CD4-positive, alpha-beta T cell treated with Interleukin-6 at 100 ng/mL for 8 hours (primary cell): ENCODE measurements at regions not wholly inside any gene's neighbourhood (a gene's known extent, or its start where the extent isn't known, plus 50 kb on each side); places are given as distances from the start of the nearest gene placed in this dataset.
A peak's percentile ranks its signal among the peaks of the same experiment; 100 is the strongest.

Source experiments
- DNase-seq: peaks from one replicate; pipeline ENCODE4 v3.0.0-alpha.2; 2020; ENCODE audit warnings: mixed read lengths, low spot score

DNA sequence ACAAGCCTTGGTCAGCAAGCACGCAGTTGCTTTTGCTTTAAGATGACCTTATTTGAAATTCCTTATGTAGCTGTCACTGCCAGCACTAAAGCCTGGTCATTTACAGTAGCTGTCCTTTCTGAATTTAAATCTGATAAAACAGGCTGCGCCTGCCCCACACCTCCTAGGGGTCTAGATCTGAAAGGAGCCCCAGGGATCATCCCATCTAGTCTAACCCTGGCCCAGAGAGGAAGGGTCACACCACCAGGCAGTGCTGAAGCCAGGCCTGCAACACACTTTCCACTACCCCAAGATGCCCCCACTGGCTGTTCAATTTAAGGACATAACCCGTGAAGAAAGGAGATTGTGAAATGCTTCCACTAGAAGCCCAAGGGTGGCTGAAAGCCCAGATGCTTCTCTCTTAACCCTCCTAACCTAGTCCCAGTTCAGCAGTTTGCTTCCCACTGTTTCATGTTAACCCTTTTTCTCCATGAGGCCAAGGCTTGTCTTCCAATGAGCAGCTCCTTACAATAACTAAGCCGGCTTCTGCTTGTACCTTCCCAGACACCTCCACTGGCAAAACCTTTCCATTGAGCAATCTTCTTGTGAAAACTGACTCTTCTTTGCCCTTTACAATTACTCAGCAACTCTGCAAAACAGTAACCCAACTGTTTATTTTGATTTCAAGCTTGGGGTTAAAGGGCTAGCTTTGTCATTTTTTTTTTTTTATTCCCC, 198.9 kb upstream of the LPP start:
- no peak for DNase-seq

DNA sequence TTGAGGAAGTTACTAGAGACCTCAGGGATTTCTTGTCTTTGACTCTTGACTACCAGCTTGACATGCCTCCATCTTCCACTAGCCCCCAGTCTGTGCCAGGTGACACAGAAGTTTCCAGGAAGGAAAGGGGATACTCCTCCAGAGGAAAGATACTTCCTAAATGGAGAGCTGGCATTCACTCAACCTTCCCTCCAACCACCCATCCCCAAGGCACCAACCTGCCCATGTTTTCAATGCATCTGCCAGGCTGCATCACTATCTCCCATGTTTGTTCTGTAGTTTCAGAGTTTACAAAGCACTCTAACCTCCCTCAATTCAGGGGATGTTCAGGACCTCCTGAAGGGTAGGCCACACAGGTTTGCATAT, 198.4 kb upstream of the LPP start:
- DNase-seq = no peak

DNA sequence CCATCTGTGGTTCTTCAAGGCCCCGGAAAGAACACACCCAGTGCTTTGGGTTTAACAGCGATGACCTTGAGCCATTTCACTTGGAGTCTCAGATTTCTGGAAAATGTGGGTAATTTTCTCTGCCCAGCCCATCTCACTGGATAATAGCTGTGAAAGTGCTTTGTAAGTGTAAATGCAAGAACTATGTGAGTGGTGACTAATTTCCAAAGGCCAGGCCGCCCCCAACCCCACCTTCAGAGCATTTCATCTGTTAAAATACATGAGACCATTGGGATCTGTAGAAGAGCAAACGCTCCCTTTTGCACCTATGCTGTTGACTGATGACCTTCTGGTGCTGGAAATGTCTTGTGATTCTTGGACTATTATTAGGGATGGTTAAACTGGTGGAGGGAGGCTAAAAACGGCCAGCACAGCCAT, 196.8 kb upstream of the LPP start:
- DNase-seq = no peak

DNA sequence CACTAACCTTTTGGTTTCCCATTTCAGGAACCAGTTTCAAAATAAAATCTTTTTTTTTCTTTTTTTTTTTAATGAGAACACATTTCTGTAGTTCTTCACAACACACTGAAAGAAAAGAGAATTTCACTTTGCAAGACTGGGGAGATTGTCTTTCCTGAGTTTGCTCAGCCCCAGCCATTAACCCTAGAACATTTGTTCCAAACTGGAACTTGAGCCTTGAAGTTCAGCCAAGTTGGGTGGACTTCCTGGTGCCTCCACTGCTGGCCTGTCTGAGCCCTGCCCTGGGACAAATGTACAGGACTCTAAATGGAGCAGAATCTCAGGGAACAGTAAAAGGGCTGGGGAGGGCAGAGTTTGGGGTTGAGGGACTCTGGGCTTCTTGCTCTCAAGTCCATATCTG, 196.4 kb upstream of the LPP start:
- DNase-seq = no peak

DNA sequence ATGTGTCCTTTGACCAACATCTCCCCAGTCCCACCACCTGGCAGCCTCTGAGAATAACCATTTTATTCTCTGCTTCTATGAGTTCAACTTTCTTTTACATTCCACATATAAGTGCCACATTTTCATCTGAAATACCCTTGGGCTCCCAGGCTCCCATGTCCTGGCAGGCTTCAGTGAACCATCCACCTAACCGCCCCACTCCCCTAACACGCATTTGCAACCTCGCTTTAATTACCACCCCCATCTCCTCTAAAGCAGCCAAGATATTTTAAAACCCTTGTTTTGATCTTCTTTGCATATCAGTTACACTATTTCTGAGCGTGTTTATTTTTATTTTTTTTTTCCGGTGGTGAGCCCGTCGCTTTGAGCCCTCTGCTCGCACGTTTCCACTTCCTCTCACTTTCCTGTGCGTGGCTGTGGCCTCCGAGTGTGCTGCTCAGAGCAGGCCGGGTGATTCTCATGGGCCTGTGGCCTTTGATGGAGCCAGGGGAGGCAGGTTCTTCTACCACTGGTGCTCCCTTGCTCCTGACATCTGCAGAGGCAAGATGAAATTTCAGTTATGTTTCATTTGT, 195.4 kb upstream of the LPP start:
- peak; percentile 61 for DNase-seq

DNA sequence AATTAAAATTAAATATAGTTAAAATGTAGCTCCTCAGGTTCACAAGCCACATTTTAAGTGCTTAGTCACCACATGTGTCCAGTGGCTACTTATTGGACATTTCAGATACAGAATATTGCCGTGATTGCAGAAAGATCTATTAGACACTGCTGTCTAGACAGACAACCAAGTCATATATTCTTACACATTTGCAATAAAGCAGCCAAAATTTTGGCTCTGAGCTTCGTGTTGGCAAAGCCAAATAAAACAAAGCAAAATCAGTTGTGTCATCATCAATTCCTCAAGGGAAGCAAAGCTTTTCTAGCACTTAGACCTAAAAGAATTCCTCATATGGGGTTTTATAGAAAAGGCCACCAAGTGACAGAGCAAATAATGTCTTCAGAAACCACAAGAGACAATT, 193.1 kb upstream of the LPP start:
- no peak for DNase-seq

DNA sequence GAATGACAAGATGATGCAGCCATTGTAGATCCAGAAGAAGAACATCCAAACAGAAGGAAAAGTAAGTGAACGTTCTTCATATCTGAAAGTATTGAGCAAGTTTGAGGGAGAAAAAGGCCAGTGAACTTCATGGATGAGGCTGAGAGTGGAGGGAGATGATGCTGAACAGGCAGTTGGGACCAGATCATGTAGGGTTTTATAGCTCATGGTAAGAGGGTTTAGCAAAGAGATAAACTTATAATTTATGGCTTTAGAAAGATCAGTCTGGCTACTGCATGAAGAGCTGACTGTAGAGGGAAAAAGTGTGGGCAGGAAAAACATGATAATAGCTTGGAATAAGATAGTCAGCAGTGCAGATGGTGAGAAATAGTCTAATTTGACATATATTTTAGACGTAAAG, 192.6 kb upstream of the LPP start:
- no peak for DNase-seq

DNA sequence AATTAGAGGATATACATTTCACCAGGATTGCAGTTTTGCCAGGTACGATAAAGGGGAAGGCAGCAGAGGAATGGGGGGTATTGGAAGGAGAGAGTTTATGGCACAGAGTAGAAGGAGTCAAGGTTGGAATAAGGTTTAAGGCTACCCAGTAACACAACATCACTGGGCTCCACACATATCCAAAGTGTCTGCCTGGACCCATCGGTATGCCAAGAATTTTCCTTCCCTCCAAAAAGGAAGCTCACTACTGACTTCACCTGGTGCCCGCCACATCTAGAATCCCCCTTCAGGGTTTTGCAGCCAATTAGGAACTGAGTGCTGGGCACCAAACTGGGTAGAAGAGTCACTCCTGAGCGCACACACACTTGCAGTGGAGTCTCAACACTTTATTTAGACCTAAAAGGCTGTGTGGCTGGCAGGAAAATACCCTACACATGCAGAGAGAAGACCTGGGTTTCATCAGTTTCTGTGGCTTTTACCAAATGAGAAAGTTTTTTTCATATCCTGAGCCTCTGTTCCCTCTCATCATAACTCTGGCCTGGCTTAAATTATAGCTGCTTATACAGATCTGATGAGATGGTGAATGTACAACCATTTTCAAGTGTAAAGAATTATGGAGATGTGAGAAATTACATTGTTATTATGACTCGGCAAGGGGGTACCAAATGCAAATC, 190.8 kb upstream of the LPP start:
- DNase-seq = no peak

DNA sequence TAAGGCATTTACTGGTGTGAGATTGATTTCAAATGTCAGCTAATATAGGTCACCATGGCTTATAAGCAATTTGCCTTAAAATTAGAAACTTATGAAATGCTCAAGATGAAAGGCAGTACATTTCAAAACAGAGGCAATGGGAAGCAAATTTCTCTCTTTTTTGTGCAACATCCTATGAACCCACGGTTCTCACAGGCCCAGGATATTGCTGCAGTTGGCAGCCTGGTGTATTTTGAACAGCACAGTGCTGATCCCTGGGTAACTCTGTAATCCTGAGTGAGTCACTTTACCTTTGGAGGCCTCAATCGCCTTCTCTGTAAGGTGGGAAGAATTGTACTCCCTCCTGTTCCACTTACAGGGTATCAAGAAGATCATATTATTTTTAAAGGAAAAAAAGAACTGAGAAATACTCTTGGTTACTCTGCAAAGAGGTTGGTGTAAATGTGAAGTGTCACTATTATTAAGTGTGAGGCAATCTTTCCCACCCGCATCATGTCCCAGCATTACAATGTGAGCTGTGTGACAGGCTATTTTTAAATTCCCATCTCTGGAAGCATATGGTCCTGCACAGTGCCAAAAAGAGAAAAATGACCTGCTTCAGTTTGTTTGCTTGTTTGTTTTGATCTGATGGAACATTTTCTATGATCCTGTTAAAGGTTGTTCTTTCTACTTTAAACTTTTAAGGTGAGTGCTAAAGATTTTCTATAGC, 190.1 kb upstream of the LPP start:
- no peak for DNase-seq

DNA sequence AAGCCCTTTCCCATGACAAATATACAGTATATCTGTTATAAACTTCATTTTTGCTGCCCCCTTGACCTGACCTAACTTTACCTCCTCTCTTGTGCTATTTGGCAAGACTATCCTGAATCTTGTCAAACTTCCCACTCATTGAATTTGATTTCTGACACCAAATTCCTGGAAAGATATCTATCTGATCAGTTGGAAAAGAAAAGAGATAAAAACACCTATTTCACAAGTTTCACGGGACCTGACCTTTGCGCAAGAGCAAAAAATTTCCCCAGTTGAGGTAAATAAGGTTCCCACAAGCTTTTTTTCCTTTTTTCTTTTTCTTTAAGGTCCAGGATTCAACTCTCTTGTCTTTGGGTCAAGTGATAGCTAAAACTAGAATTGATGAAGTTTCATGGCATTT, 189.2 kb upstream of the LPP start:
- no peak for DNase-seq

DNA sequence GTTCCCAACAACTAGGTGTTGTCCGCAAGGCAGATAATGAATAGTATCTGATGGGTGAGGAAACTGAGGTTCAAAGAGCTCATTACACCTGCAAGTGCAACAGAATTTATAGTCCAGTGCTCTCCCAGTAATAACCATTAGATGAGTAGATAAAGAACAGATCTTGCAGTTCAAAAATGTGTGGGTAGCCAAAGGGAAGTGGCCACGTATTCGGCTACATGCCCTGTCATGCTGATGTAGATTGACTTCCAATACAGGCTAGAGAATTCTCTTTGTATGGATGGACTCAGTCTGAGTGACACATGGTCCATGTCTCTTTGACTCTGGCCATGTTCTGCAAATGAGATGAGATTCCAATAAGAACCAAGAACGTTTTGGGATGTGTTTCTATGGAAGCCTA, 187.9 kb upstream of the LPP start:
- DNase-seq = no peak

DNA sequence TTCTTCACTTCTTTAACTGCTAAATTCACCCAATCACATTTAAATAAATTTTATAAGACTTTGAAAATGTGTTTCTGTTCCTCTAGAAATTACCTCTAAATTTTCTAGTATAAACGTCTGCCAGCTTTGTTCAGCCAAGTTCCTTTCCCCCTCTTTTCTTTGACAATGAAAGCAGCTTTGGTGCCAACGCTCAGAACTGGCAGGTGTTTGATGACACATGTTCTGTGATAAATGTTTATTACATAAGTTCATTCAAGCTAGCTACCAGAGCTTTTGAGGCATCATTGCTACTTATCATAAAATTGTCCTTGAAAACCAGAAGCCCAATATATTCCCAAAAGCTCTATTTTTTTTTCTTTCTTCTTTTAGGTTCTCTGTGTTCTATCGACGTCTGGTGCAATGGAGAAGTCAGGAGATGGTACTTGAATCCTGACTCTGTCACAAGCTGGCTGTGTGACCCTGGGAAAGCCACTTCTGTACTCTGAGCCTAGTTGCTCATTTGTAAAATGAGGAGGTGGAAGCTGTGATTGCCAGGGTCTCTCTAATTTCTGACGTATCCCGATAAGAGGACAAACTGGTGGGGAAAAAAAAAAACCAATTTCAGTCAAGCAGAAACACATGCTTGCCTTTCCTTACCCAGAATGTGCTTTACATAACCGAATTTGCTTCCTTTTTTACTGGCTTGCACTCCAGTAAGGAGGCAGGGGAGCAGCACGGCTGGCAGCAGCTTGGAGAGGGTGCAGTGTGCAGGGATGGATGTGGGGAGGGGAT, 187.1 kb upstream of the LPP start:
- no peak for DNase-seq

DNA sequence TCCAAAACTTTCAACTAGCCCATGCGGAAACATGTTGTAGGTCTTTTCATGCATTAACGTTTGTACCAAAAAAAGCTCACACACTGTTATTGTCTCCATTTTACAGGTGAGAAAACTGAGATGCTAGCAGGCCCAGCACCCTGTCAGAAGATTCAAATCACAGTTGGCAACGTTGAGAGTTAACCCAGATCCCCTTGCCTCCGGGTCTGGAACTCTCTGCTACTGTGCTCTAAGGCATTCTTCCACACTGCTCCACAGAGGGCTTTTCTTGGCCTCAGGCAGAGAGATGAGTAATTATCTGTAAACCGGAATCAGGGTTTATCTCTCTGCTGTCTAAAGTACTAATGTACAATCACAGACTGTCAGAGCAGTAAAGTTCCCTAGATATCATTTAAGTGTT, 186.0 kb upstream of the LPP start:
- DNase-seq = no peak

DNA sequence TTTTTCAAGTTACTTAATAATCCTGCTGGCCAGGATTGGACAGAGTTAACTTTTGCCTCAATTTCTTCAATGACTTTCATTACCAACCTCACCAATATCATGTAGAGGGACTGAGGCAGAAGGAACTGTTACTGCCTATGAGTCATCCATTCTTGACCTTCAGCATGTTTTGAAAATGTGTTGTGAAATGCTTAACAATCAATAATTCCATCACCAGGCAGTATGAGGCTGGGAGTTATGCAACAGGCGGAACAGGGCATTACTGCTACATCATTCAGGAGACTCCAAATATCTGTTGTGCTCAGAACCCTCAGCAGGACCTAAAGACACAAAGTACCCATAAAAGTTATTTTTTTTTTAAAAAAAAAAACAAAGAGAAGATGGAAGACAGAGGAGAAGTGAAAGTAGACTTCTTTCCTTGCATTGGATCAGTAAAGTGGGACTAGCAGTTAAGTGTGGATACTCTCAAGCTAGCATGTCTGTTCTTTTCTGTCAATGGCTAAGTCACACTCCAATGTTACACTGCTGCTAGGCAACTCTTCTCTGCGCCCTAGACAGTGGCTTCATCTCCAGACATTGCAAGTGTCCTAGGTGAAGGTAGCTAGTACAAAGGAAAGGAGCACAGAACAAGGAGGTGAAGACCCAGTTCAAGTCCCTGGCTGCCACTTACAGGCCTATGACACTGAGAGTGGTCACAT, 184.9 kb upstream of the LPP start:
- no peak for DNase-seq

DNA sequence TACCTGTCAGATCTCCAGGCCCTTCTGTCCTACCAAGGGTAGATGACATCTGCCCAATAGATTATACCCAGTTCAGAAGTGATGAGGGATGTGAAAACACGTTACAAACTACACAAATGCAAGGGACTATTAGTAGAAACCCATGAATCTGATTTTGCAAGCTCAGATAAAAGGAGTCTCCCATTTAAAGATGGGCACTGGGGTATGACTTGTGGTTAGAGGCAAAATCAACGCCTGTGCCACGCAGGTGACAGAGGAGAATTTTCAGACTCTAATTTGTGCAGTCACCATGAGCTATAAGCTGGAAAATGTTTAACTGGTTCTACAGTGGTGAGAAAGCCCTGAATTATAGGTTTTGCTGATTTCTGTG, 184.4 kb upstream of the LPP start:
- DNase-seq = no peak

DNA sequence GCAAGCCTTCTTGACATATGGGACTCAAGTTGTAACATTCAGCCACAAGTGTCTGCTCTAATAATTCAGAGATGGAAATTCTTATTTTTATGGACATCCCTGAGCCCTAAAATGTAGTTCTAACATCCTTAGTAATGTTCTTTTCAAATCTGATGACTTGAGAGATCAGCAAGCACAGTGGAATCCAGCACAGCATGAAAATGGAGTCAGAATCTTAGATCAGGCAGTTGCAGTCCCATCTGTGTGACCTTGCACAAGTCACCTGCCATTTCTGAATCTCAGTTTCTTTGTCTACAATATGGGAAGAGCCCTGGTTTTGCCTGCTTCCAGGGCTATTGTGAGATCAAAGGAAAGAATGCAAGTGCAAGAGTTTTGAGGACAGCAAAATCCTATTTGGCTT, 183.9 kb upstream of the LPP start:
- DNase-seq = no peak

DNA sequence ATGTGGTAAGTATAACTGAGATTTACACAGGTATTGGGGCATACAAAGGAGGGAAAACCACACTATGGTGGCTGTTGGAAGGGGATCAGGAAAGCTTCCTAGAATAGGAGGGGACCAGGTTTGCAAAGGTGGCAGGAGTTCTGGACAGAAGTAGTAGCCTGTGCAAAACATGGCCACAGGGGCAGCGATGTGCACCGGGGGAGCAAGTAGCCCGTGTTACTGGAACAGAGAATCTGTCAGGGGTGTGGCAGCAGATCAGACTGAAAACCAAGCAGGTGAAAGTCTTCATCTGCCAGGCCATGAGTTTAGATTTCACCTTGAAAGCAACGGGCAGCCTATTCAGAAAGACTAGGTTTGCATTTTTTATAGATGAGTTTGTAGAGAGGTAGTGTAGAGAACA, 182.3 kb upstream of the LPP start:
- no peak for DNase-seq

DNA sequence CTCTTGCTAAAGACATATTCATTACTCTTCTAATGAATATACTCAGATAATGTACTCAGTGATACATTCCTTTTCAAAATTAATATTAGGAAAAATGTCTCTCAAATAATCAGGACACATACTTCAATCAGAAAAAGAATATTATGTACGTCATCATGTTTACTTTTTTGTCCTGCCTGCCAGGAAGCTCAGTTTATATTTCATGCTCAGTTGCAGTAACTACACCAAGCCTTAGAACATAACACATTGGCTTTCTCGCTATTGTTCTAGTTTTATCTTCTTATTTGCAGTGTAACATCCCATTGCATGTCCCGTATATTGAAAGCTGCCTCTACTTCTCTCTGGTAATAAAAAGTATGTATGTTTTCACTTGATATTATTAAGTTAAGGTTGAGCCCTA, 181.5 kb upstream of the LPP start:
- no peak for DNase-seq

DNA sequence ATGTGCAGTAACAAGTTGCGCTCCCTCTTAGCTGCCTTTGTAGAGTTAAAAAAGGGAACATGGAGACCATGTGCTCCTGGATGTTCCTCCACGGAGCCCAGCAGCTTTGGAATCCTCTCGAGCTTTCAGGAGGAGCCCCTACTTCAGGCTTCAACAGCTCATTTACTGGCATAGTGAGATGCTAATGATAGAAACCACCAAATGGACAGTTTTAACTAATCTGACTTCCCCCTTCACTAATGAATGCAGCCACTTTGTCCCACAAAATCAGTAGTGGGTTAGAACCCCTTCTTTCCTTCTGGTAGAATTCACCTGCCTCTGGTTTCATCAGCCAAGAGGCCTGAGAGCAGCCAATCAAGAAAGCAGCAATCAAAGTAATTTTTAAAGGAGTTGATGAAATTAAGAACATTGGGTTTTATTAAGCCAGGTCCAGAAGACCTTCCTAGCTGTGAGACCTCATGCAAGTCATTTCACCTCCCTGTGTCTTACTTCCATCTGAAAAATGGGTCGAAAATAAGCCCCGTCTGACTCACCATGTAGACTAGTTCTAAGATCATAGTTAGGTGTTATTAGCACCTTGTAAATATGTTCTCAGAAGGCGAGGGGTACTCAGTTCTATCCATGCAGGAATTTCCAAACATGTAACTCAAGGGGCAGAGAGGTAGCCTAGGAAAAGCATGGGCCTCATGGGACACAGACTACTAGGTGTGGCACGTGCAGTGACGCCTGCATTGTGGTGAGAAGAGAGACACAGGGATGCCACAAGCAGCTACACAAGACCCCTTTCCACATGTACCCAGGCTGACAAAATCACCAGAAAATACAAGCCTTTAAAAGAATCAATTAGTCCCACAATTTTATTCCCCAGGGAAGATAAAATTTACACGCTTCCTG, 179.7 kb upstream of the LPP start:
- peak; percentile 5 for DNase-seq

DNA sequence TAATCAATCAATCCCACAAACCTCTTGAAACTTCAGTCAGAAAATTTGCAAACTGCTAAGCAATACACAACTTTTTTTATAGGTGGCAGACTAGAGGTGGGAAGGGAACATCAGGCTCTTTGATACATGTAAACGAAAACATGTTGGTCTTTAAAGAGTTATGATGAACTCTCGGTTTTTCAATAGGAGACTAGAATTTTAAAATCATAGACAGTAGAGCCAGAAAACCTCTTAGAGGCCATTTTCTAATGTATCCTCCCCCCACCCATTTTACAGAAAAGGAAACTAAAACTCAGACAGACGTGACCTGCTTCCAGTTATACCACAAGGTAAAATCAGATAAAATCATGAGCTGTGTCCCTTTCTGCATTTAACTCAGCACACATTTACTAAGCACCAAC, 179.1 kb upstream of the LPP start:
- peak; percentile 43 for DNase-seq
